ENCODE measurements at regions not wholly inside any gene's neighbourhood (a gene's known extent, or its start where the extent isn't known, plus 50 kb on each side); places are given as distances from the start of the nearest gene placed in this dataset.

DNA sequence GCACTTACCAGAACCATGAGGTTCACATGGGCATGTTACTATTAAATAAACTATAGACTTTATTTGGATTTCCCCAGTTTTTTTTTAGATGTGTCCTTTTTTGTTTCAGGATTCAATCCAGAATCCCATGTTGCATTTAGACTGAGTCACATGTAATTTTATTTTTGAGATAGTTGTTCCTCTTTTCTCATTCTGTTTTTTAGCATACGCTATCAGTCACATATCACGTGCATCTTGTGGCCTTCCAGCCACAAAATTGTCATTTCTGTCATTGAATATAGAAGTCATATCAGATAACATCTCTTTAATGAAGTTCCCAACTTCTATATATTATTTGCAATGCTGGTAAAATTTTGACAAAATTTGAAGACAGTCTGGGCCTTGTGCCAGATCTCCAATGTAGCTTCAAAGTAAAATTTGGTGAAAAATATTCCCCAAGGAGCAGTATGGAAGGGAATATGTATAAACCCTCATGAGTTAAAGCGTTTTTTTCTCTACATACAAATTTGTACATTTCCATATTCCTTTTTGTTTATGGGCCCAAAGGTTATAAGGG lies 132.3 kb upstream of the MKI67 start:
- TF ChIP-seq CTCF (IDR thresholded peaks at IDR 0.05) (no peak), EZH2phosphoT487 (IDR thresholded peaks at IDR 0.05) (no peak), EZH2 (IDR thresholded peaks at IDR 0.05) (no peak)
